GM19099 (cell line): ENCODE measurements at regions not wholly inside any gene's neighbourhood (a gene's known extent, or its start where the extent isn't known, plus 50 kb on each side); places are given as distances from the start of the nearest gene placed in this dataset.

ENCODE experiments used
- POLR2A ChIP-seq: IDR thresholded peaks from 3 replicates; pipeline ENCODE4 v1.6.1; 2011; ENCODE audit warnings: low read depth; ENCODE audit not compliant: insufficient read length; ENCODE audit errors: extremely low read depth

DNA sequence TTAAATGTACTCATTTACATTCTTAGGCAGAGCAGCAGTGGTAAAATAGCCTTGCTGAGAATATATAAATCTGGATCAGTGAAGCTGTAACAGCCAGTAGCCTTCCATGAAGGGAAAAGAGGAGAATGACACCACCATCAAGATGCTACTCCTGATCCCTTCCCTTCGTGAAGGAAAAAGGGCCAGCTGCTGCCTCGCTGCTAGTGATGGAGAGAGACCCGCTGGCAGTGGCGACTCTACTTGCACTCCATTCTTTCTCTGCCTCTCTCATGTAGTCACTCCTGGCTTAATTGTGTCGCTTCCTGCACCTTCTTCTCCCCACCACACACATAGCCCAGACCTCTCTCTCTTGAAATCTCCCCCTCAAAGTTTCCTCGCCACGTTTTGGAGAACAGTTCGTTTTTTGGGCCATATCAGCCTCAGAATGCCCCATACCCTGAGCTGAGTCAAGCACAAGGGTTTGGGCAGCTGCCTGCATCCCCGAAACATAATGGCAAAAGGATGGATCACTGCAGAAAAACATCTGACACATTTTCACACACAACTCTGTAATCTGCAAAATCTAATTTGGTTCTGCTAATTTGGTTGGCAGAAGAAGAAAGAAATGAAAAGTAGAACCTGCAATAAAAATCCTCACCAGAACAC is 460.3 kb upstream of the IL12A start:
- TF ChIP-seq POLR2A = no peak

DNA sequence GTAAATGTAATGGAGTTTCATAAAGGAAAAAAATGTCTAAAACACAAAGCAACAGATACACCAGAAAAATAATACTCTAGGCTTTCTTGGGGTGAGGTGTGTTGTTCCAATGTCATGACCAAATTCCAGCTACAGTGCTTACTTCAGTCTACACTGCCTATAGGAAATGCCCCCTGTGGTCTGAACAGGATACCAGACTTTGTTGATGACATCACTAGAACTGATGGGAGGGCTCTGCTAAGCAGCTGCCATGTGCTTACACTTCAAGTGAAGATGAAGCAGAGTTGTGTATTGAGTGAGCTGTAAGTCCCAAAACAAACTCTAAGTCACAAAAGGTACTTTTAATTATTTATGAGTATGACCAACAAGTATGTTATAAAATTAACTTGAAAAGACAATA is 456.1 kb upstream of the IL12A start:
- TF ChIP-seq POLR2A = no peak

DNA sequence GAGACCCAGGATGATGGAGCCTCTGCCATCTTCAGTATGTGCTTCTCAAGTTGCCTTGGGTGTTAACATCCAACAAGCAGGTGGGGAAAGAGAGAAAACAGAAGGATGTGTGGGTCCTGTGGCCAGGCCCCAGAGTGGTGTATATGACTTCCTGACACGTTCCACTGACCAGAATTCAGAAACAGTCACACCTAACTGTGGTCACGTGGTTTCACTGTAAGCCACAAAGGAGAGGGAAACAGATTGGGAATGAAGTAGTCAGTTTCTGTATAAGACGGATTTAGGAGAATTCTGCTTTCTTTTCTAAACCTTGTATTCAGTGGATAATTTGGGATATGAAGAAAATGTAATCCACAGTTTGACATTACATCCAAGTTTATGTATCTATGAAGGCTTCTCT is 454.1 kb upstream of the IL12A start:
- TF ChIP-seq POLR2A = no peak

DNA sequence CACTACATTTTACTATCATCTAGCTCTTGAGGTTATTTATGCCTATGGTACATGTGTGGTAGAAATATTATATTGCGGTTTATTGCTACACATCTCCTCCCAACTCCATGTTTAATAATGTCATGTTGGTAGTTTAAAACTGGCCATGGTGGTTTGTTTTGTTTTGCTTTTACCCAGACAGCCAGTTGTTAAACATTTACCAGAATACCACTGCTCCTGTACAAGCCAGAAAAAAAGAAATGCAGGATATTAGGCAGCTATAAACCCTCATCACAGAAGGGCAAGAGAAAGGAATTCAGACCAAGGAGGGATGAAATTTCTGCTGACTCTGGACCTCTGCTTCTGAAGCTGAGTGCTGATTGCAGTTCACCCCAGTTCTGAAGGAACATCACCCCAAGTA is 451.8 kb upstream of the IL12A start:
- no peak for TF ChIP-seq POLR2A

DNA sequence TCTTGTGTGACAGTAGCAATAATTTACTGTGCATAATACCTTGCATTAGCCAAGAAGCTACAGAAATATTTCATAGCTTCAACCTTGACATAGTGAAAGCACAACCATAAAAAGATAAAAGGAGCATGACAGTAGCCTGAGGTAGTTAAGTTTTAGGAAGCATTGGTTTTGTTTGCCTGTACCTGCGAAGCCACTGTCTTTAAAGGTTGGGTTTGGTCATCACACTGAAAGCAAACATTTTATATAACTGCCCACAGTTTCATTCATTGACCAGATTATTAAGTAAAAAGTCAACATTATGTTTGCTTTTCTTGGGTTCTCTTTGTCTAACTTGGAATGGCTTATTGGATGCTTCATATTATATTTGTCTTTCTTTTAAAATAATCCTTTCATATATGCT is 450.1 kb upstream of the IL12A start:
- no peak for TF ChIP-seq POLR2A

DNA sequence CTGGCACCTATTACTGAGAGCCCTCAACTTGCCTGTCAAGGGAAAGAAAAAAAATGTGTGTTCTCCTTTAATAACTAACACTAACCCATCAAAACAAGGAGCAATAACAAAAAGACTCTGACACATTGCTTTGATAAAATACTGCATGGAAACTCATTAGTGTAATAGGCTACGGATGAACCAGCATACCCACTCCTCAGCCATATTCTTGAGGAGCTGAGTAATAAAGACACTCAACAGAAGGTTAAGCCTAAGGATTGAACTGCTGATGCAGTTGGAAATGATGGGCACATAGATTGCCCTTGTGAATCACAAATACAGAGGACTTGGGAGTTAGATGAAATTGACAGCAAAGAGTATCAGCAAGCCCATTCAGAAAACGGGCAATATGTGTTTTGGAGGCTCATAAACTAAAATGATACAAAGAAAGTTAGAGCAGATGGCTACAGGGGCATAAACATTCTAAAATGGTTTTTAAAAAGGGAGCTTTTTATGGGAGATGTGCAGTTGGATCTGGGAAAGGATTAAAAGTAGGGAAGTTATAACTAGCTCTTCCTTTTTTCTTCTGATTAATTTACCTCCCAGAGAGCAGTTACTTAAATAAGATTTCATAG is 447.6 kb upstream of the IL12A start:
- TF ChIP-seq POLR2A = no peak

DNA sequence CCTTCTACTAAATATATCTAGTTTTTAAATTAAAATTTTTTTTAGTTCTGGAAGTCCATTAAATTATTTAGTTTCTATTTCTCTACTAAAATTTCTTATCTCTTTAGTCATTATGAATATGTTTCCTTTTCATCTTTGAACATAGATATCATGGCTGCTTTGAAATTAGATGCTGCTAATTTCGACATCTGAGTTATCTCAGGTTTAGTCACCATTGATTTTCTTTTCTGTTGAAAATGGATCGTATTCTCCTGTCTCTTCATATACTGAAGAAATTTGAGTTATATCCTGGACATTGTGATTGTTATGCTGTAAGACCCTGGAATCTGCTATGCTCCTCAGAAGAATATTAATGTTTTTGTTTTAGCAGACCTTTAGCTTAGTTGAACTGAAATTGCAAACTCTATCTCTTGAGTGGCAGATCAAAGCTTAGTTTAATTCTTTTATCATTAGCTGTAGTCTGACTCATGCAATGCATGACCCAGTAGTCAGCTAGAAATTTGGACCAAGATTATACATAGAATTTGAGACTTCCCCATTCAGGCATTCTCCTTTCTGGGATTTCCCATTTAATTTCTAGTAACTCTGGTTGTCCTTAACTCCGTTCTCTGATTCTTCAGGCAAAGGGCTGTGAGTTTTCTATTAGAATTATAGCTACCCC is 439.8 kb upstream of the IL12A start:
- no peak for TF ChIP-seq POLR2A

DNA sequence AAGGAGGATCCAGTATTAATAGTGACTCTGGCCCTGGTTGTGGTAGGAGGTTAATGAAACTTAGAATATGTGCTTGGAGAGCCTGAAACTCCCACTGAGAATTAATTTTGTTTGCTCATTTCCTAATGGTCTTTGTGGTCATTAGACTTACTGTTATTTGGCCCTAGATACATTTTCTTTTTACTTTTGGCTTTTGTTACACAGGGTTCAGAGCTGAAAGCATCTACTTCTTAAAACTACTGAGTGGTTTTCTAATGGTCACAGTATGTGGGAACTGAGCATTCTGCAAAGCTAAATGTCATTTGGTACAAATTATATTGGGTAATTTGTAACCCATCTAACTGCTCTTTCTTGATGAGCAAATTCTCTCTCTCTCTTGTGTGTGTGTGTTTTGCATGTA is 433.4 kb upstream of the IL12A start:
- TF ChIP-seq POLR2A = no peak

DNA sequence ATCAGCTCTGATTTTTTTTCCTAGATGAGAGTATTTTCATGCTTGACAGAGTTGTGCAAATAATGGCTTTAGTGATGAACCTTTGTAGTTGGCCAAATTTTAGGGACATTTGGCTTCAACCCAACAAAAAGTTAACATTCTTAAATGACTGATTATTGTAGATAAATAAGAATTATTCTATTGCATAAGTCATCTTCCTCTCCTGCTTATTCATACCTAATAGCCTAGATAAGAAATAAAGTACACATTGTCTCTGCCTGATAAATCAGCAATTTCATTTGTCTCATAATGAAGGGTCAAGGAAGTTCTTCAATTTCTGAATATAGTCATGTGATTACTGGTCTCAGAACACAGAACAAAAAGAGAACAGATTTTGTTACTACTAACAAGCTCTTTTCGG is 428.9 kb upstream of the IL12A start:
- TF ChIP-seq POLR2A = no peak

DNA sequence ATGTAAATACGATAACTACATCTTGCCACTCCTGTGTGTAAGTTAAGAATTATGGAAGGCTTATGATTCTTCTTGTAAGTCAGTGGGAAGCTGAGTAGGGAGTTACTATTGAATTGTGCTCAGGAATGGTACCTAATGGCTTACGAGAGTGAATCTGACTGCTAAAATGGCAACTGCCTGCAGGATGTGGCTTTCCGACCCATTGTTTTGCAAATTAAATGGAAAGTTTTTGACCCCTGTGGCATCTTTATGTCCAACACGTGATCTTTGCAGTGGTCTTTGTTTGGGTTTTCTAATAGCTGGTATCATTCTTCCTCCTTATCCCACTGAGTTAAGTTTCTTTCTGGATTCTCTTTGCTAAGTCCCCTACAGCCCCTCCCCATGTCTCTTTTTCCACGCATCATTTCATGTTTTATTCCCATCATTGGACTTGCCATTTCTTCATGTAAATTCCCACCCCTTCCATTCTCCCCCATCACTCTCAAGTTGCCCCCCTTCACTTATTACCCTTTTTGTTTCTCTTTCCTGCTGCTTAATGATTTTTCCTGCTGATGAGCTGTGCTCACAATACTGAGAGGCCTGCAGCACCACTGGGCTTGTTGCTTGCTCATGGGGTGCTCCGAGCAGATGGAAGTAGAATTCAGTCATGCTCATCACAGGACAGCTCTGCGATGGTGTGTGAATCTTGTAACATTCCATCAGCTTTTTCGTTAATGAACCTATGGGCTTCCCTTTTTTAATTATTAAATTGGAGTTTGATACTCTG is 428.2 kb upstream of the IL12A start:
- TF ChIP-seq POLR2A = no peak

DNA sequence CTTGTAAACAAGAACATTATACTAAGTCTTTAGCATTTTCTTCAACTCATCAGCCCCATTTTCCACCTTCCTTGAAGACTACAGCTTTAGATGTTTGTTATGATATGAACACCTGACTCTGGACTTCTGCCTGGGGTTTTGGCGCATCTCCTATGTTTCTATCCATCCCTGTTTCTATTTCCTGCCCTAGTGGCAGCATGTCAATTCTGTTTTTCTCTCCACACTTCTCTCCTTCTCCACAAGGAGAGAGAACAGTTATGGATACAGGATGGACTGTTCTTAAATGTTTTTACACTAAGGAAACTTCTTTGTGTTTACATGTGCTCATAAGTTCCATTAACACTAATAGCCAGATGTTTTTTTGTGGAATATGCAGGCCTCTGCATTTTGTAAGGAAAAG is 423.3 kb upstream of the IL12A start:
- no peak for TF ChIP-seq POLR2A

DNA sequence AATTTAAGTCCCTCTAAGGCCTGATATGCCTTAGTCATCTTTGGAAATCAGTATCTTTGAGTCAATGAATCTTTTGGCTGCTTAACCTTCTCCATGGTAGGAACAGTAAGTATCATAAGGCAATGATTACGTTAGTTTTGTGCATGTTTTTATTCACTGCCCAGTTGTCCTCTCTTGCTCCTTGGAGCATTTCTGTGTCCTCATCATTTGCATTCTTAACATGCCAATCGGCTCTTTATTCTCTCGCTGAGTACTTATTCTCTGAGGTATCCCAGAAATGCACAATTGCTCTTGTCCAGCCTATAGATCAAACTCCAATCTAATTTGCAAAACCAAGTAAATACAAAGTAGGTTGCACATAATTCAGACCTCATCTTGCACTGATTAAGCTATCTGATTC is 405.0 kb upstream of the IL12A start:
- TF ChIP-seq POLR2A = no peak

DNA sequence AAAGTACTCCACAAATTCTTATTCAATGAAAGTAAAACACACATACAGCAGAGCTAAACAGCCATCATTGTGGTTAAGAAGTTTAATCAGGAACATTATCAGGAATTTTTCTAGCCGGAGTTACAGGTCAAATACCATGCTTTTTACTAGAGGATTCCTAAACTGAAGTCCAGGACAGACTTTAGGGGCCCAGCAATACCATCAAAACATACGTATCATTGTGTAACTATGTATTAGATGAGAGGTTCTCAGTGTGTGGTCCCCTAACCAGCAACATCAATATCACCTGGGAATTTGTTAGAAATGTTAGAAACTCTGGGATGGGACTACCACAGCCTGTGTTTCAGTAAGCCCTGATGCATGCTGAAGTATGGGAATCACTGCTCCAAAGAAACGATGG is 404.2 kb upstream of the IL12A start:
- no peak for TF ChIP-seq POLR2A

DNA sequence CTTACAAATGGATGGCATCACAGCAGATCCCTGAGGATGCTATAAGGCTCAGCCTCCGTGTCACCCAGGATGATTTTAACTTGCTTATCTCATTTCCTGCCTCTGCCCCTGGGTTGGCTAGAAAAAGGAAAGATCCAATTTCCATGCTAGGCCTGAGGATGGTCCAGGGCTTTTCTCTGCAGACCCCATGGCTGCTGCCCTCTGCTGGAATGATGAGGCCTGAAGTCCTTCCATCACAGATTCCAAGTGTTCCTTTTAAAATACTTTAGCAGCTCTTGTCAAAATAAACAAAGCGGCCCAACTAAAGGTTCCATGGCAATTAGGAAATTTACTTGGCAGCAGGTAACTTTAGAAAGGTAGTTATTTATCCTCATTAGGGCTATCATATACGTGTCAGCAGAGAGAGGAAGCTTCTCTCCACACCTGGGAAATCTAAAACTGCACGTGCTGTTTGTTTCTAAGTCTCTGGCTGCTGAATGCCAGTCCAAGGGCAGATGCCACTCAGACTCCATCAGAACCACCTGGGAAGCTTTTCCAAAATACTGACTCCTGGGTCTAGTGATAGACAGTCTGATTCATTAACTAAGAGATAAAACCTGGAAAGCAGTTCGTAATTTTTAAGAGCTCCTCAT is 401.9 kb upstream of the IL12A start:
- TF ChIP-seq POLR2A = no peak

DNA sequence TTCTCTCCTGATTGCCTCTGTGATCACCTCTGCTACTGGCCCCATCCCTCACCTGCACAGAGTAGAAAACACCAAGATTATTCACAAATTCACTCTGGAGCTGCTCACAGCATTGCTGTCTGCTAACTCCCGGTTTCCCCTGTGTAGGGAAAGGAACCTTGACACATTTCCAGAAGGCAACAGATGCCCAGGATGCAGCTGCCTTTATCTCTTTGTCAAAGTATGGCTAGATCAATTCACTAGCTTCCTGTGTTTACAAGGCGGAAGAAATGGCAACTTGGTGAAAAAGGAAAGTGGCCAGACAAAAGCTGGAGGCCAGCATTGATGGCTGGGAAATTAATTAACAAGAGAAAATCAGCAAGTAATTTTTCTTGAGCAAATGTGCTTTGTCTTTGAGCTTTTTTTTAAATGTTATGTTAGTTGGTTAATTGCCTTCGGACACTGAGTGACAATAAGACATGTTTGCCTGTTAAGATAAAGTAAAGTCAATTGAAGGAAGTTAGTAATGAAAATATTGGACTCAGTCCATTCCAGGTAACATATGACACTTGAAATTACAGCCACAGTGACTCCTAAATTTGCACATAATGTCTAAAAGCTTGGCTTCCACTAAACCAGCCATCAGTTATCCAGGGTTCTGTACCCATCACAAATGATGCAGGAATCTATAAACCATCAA is 394.6 kb upstream of the IL12A start:
- TF ChIP-seq POLR2A = no peak
